ENCODE measurements at regions not wholly inside any gene's neighbourhood (a gene's known extent, or its start where the extent isn't known, plus 50 kb on each side); places are given as distances from the start of the nearest gene placed in this dataset.
"Not testable (repeated sequence)": the region's sequence is repeated elsewhere in the genome, so short reads cannot be mapped to it uniquely, and the experiment has no call there.

DNA sequence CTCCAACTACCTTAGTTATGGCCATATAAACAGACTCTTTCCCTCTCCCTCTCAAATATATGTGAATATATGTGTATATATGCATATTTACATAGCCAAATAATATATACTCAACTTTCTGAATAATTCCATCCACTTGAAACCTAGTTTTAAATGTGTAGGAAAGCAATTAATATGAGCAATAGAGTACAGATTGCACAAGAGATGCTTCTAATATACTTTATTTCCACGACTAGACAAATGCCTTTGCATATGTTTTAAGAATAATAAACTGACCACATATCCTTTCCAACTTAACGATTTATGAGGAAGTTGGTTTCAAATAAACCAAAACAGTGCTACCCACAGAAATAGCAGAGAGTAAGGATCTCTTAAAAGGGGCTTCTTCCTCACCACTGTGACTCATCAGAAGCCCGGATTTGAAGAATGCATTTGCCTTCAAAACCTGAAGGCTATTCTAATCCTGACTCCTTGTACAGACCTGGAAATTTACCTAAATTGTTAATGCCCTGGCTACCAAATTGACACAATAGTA, 266.3 kb downstream of the AHR start:
- no peak overlapping the region for H3K27ac ChIP-seq
- TF ChIP-seq CTCF (IDR thresholded peaks at IDR 0.05) = no peak
- H3K9me3 ChIP-seq = no peaks in the 10 kb centered on the region
- DNase-seq (ENCODE audit: low spot score) (no peak), ATAC-seq (ENCODE audit: insufficient number of reproducible peaks, low FRiP score, low read depth) (no peak)
- no peaks in the 10 kb centered on the region for H3K36me3 ChIP-seq
- no peak overlapping the region for H3K4me3 ChIP-seq
- no peaks in the 10 kb centered on the region for H3K4me1 ChIP-seq (ENCODE audit: control insufficient read depth in 1 of 2, low read depth in 2 of 2)
- H3K27me3 ChIP-seq (replicated peaks; ENCODE audit: insufficient read depth) = no peaks in the 10 kb centered on the region

DNA sequence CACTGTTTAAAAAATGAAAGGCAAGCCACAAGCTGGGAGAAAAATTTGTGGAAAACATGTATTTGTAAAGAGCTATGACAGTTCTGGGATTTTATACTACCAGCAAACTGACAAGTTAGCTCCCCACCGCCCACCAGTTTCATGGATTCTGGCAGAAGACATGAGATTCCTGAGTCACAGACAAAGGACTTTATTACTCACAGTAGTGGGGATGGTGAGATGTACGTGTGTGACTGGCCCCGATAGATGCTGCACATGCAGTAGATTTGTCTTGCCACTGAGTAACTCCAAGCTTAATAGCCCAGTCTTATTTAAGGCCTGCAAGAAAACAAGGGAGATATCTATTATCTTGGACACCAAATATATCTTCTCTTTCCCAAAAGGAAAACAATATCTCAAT, 281.7 kb downstream of the AHR start:
- H3K4me3 ChIP-seq = no peak overlapping the region
- peaks cover 4% of the 10 kb centered on the region for H3K9me3 ChIP-seq
- no peaks in the 10 kb centered on the region for H3K27me3 ChIP-seq (replicated peaks; ENCODE audit: insufficient read depth)
- no peaks in the 10 kb centered on the region for H3K4me1 ChIP-seq (ENCODE audit: control insufficient read depth in 1 of 2, low read depth in 2 of 2)
- ATAC-seq (ENCODE audit: insufficient number of reproducible peaks, low FRiP score, low read depth) (no peak), DNase-seq (ENCODE audit: low spot score) (no peak)
- H3K27ac ChIP-seq = no peak overlapping the region
- H3K36me3 ChIP-seq = no peaks in the 10 kb centered on the region
- TF ChIP-seq CTCF (IDR thresholded peaks at IDR 0.05) = no peak

- H3K36me3 ChIP-seq = no peaks in the 10 kb centered on the region
- no peak overlapping the region for H3K4me3 ChIP-seq
- ATAC-seq (ENCODE audit: insufficient number of reproducible peaks, low FRiP score, low read depth) (no peak), DNase-seq (ENCODE audit: low spot score) (no peak)
- H3K27ac ChIP-seq = no peak overlapping the region
- H3K9me3 ChIP-seq = peaks cover 4% of the 10 kb centered on the region
- no peaks in the 10 kb centered on the region for H3K4me1 ChIP-seq (ENCODE audit: control insufficient read depth in 1 of 2, low read depth in 2 of 2)
- no peak for TF ChIP-seq CTCF (IDR thresholded peaks at IDR 0.05)
- no peaks in the 10 kb centered on the region for H3K27me3 ChIP-seq (replicated peaks; ENCODE audit: insufficient read depth)
Observed at GRCh38 chr7:17580856-17581255, 282.4 kb downstream of the AHR start.

DNA sequence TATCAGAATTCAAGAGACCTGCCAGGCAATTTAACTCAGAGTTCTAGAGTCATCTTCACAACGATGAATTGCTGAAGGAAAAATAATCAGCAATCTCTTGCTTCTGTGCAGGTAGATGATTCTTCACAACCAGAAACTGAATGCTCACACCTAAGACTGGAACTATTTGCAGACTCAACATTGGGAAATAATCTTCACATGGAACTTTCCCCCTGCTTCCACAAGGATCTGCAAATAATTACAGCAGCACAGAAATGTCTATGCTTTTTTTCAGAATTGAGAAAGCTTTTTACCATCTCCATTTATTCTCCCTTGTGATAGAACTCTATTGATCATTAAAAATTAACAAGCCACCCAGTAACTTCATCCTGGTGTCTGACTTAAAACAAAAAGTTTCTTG, 282.8 kb downstream of the AHR start:
- no peak overlapping the region for H3K4me3 ChIP-seq
- ATAC-seq (ENCODE audit: insufficient number of reproducible peaks, low FRiP score, low read depth) (no peak), DNase-seq (ENCODE audit: low spot score) (no peak)
- H3K9me3 ChIP-seq = peaks cover 4% of the 10 kb centered on the region
- TF ChIP-seq CTCF (IDR thresholded peaks at IDR 0.05) = no peak
- no peaks in the 10 kb centered on the region for H3K27me3 ChIP-seq (replicated peaks; ENCODE audit: insufficient read depth)
- H3K27ac ChIP-seq = no peak overlapping the region
- no peaks in the 10 kb centered on the region for H3K4me1 ChIP-seq (ENCODE audit: control insufficient read depth in 1 of 2, low read depth in 2 of 2)
- H3K36me3 ChIP-seq = no peaks in the 10 kb centered on the region

GRCh38 chr7:17582696-17583095, 284.2 kb downstream of the AHR start:
- H3K4me3 ChIP-seq; H3K9me3 ChIP-seq; H3K27ac ChIP-seq; H3K36me3 ChIP-seq; DNase-seq (ENCODE audit: low spot score); ATAC-seq (ENCODE audit: insufficient number of reproducible peaks, low FRiP score, low read depth); H3K4me1 ChIP-seq (ENCODE audit: control insufficient read depth in 1 of 2, low read depth in 2 of 2); H3K27me3 ChIP-seq (replicated peaks; ENCODE audit: insufficient read depth): not testable (repeated sequence)

GRCh38 chr7:17583786-17584185, 285.3 kb downstream of the AHR start:
- no peaks in the 10 kb centered on the region for H3K36me3 ChIP-seq
- DNase-seq (ENCODE audit: low spot score) (no peak), ATAC-seq (ENCODE audit: insufficient number of reproducible peaks, low FRiP score, low read depth) (no peak)
- no peak for TF ChIP-seq CTCF (IDR thresholded peaks at IDR 0.05)
- H3K27ac ChIP-seq = no peak overlapping the region
- no peaks in the 10 kb centered on the region for H3K9me3 ChIP-seq
- no peaks in the 10 kb centered on the region for H3K27me3 ChIP-seq (replicated peaks; ENCODE audit: insufficient read depth)
- H3K4me1 ChIP-seq (ENCODE audit: control insufficient read depth in 1 of 2, low read depth in 2 of 2) = no peaks in the 10 kb centered on the region
- H3K4me3 ChIP-seq = no peak overlapping the region
